ENCODE measurements at regions not wholly inside any gene's neighbourhood (a gene's known extent, or its start where the extent isn't known, plus 50 kb on each side); places are given as distances from the start of the nearest gene placed in this dataset.

GRCh38 chr6:24987446-24988115 lies 51.8 kb upstream of the RIPOR2 start:
- no peak for DNase-seq

GRCh38 chr6:24988562-24988961 lies 52.8 kb upstream of the RIPOR2 start:
- peak; percentile 79 to 84 for DNase-seq

DNA sequence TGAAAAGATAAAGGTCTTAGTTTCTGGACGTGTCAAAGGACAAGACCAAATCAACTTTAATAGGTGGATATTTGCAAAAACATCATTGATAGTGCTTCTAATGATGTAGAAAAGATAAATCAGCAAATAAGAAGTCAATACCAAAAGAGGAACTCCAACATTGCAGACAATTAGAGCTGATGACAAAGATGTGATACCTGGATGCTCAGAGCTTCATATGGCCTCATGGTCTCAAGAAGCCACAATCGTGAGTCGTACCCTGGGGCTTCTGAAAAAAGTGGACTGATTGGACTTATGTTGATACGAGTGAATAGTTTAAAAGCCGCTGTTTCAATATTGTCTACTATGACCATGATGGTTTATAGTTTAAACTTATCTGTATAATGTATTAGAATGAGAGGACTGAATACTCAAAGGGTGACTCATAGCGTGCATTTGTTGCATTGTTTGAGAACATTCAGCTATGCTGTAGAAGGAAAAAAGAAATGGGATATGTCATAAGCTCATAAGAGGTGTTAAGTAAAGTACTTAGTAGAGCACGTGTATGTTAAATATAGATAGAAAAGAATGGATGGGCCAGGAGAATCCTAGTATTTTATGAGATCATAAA lies 54.6 kb upstream of the RIPOR2 start:
- DNase-seq, result no peak

- DNase-seq, result no peak
Measured at GRCh38 chr6:24990944-24991809, 55.4 kb upstream of the RIPOR2 start.

GRCh38 chr6:24991810-24992467 lies 56.2 kb upstream of the RIPOR2 start:
- peak; percentile 24 to 83 for DNase-seq

GRCh38 chr6:24994812-24995211 lies 59.1 kb upstream of the RIPOR2 start:
- no peak for DNase-seq

DNA sequence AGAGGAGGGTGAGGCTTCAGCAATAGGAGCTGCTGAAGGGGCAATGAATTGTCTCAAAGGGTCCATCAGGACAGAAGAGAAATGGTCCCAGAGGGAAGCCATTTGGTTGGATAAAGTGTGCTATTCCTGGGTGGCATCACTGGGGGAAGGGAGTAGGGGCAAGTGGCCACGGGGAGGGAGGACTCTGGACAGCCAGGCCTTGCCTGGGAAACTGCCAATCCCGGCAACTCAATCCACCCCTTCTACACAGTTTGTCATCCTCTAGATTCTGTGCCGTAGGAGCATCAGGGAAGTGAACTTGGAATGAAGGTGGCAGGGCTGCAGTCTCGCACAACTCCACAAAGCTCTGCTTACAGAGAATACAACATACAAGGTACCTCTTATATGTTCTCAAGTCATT lies 59.5 kb upstream of the RIPOR2 start:
- DNase-seq, result no peak

- DNase-seq, result no peak
Measured at GRCh38 chr6:24996269-24996836, 60.6 kb upstream of the RIPOR2 start.

DNA sequence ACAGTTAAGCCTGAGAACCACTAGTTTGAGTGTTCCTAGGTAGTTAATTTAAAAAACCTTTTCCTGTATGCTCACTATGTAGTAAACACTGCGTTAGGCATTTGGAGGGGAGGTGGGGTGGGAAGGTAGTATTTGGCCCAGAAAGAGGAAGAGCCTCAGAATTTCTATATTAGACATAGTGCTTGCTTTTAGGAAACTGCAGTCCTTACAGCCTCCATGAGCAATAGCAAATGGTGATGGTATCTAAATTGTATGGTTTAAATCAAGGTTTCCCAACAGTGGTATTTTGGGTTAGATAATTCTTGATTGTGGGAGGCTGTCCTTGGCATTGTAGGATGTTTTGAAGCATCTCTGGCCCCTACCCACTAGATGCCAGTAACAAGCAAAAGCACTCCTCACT lies 61.5 kb upstream of the RIPOR2 start:
- DNase-seq, result no peak

DNA sequence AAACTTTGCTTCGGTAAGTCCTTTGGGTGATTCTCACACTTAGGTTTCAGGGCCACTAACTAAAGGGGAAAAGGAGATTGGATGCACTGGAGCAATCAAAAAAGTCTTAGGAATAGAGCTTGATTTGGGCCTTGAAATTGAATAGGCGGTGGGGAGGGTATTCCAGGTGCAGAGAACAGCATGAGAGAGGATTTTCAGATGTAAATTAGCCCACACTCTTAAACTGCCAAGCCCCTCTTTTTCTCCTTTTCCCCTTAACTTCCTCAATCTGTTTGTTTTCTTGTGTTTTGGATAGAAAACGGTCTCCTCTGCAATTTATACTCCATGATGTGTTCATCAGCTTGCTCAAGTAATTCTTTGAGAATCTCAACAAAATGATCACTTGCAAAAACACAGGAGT lies 62.1 kb upstream of the RIPOR2 start:
- DNase-seq, result no peak

- DNase-seq, result no peak
Measured at GRCh38 chr6:25002326-25003091, 66.7 kb upstream of the RIPOR2 start.

GRCh38 chr6:25004357-25004756 lies 68.6 kb upstream of the RIPOR2 start:
- no peak for DNase-seq

GRCh38 chr6:25005010-25005409 lies 69.2 kb upstream of the RIPOR2 start:
- DNase-seq, result no peak

DNA sequence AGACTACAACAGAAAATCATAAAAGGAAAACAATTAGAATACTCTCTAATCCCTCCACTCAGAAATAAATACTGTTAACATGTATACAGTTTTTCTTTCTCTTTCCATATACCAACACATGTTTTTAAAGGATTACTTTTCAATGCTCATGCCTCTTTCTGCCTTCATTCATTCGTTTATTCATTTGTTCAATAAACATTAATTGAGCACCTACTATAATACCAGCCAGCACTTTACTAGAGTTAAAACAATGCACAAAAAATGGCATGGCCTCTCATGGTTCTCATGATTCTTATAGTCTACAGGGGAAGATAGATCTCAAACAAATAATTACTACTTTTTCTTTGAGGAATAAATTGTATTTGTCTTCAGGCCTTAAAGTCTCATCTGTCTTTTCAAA lies 70.3 kb upstream of the RIPOR2 start:
- no peak for DNase-seq

DNA sequence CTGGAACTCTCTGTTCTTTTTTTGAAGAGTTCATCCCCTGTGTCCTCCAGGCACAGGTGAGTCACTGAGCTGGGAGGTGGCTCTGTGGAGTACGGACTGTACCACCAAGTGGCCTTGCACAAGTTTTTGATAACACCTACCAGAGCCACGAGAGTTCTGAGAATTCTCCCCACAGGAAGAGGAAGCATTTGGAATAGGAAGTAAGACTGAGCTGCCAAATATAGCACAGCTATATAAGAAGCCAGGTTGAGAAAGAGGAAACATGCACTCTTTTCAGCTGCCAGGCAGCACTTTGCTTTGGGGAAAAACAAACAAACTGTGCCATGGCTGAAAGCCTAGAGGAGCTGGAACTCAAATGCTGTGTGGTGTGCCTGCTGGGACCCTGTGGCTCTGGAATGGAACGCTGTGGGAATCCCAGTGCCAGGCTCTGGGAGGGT lies 70.8 kb upstream of the RIPOR2 start:
- DNase-seq, result no peak

- no peak for DNase-seq
Measured at GRCh38 chr6:25007269-25007699, 71.5 kb upstream of the RIPOR2 start.

GRCh38 chr6:25008707-25009392 lies 73.1 kb upstream of the RIPOR2 start:
- no peak for DNase-seq

- DNase-seq, result no peak
Measured at GRCh38 chr6:25009393-25009710, 73.6 kb upstream of the RIPOR2 start.

GRCh38 chr6:25010176-25010575 lies 74.4 kb upstream of the RIPOR2 start:
- DNase-seq, result no peak

GRCh38 chr6:25010902-25011625 lies 75.3 kb upstream of the RIPOR2 start:
- no peak for DNase-seq

GRCh38 chr6:25012657-25013056 lies 76.9 kb upstream of the RIPOR2 start:
- DNase-seq, result no peak

Data from NCI-H526 (cell line).